HCT116 (cell line): ENCODE measurements at regions not wholly inside any gene's neighbourhood (a gene's known extent, or its start where the extent isn't known, plus 50 kb on each side); places are given as distances from the start of the nearest gene placed in this dataset.

ENCODE experiments used
- ATAC-seq: fragments of 200-7000 bp; cut with Tn5 transposase; 2 replicates; pipeline ENCODE4 v1.9.1; 2020; ENCODE audit warnings: mild to moderate bottlenecking, moderate library complexity
- BruUV-seq: library from RNA; stranded (reverse); fragments of 400-500 nt; replicated peaks from 2 replicates; lab custom pipeline; 2021; lab: Mats Ljungman, UMichigan
- CTCF ChIA-PET: fragments of 300-600 bp; sonication (Branson Sonifier 250); formaldehyde crosslinking; loops from one replicate; lab custom pipeline; 2021; ENCODE audit warnings: antibody characterized with exemption; lab: Charles Lee
- POLR2A ChIA-PET: fragments of 300-600, 350-600 bp; sonication (Branson Sonifier 250); formaldehyde crosslinking; loops from one replicate; lab custom pipeline; 2021; ENCODE audit warnings: antibody characterized with exemption; lab: Charles Lee
- RAD21 ChIA-PET, 2 experiments: fragments of 300-600 bp; sonication (Branson Sonifier 250); formaldehyde crosslinking; loops; one replicate each; lab custom pipeline; 2023; ENCODE audit warnings: low total read pairs in 2 of 2; ENCODE audit not compliant: uncharacterized antibody in 2 of 2, unreplicated experiment in 2 of 2, low non-redundant PET in 1 of 2; lab: Charles Lee
- DNase-seq: peaks from one replicate; pipeline ENCODE4 v3.0.0-alpha.2; 2010; ENCODE audit warnings: low read depth, low spot score
- H2AFZ ChIP-seq: fragments of 200-600 bp; shearing (Covaris generic), sonication (generic); 2 replicates; pipeline ENCODE4 v1.6.1; 2017; ENCODE audit warnings: low read depth, mixed run types, mixed read lengths, antibody characterized with exemption, low read length; ENCODE audit not compliant: poor library complexity, severe bottlenecking
- H3K27ac ChIP-seq: 2 replicates; pipeline ENCODE4 v1.5.1; 2012; ENCODE audit warnings: low read depth, low read length
- H3K27me3 ChIP-seq: fragments of 200-600 bp; sonication (generic); 2 replicates; pipeline ENCODE4 v1.6.1; 2016; ENCODE audit warnings: mixed run types, low read length, mixed read lengths; ENCODE audit not compliant: insufficient read depth
- H3K36me3 ChIP-seq, 2 experiments: fragments of 200-500 bp in 1 of 2; fragments of 200-600 bp in 1 of 2; sonication (Bioruptor generic) in 1 of 2; sonication (generic) in 1 of 2; 2 replicates each; pipeline versions ENCODE4 v1.5.1 to v1.6.1; 2014 to 2016; ENCODE audit warnings: low read length in 2 of 2, inconsistent platforms in 1 of 2, mixed read lengths in 1 of 2, mixed run types in 1 of 2; ENCODE audit not compliant: insufficient read depth in 2 of 2, control insufficient read depth in 1 of 2
- H3K4me1 ChIP-seq, 2 experiments: fragments of 200-600 bp in 1 of 2; sonication (generic) in 1 of 2; 2 replicates each; pipeline versions ENCODE4 v1.5.1 to v1.6.1; 2012 to 2017; ENCODE audit warnings: low read length in 2 of 2, inconsistent platforms in 1 of 2, mild to moderate bottlenecking in 1 of 2, mixed read lengths in 1 of 2, mixed run types in 1 of 2, moderate library complexity in 1 of 2; ENCODE audit not compliant: insufficient read depth in 2 of 2, control insufficient read depth in 1 of 2
- H3K4me2 ChIP-seq: fragments of 200-600 bp; sonication (generic); 2 replicates; pipeline ENCODE4 v1.6.1; 2017; ENCODE audit warnings: mixed run types, low read length, mixed read lengths
- H3K4me3 ChIP-seq, 2 experiments: fragments of 200-600 bp in 1 of 2; sonication (generic) in 1 of 2; replicated peaks in 1 of 2; 2 replicates each; pipeline ENCODE4 v1.5.1; 2011 to 2016; ENCODE audit warnings: low read length in 2 of 2, control low read depth in 1 of 2, low read depth in 1 of 2, mild to moderate bottlenecking in 1 of 2, mixed read lengths in 1 of 2, mixed run types in 1 of 2
- H3K79me2 ChIP-seq: fragments of 200-600 bp; sonication (generic); 2 replicates; pipeline ENCODE4 v1.6.1; 2017; ENCODE audit warnings: mild to moderate bottlenecking, mixed run types, low read length, moderate library complexity, mixed read lengths; ENCODE audit not compliant: insufficient read depth
- H3K9ac ChIP-seq: fragments of 200-600 bp; sonication (generic); 2 replicates; pipeline ENCODE4 v1.6.1; 2016; ENCODE audit warnings: low read length, mixed read lengths
- H3K9me2 ChIP-seq: fragments of 200-600 bp; sonication (generic), shearing (Covaris generic); 2 replicates; pipeline ENCODE4 v1.6.1; 2017; ENCODE audit warnings: mixed run types, mild to moderate bottlenecking, moderate library complexity; ENCODE audit not compliant: insufficient read depth
- H3K9me3 ChIP-seq, 2 experiments: fragments of 200-500 bp in 1 of 2; fragments of 200-600 bp in 1 of 2; sonication (Bioruptor generic) in 1 of 2; sonication (generic) in 1 of 2; 2 replicates each; pipeline ENCODE4 v1.6.1; 2014 to 2017; ENCODE audit warnings: low read length in 2 of 2, mixed read lengths in 2 of 2, inconsistent platforms in 1 of 2, low read depth in 1 of 2, mild to moderate bottlenecking in 1 of 2, mixed run types in 1 of 2, moderate library complexity in 1 of 2; ENCODE audit not compliant: control insufficient read depth in 1 of 2, insufficient read depth in 1 of 2
- H4K20me1 ChIP-seq: fragments of 200-600 bp; sonication (generic), shearing (Covaris generic); 2 replicates; pipeline ENCODE4 v1.6.1; 2017; ENCODE audit warnings: mixed run types, mild to moderate bottlenecking, moderate library complexity; ENCODE audit not compliant: insufficient read depth
- ATF3 ChIP-seq: IDR thresholded peaks from 2 replicates; pipeline ENCODE4 v1.6.1; 2012
- CEBPB ChIP-seq: IDR thresholded peaks from 2 replicates; pipeline ENCODE4 v1.6.1; 2012; ENCODE audit warnings: low read depth
- CTCF ChIP-seq, 3 experiments: fragments of 200-600 bp in 1 of 3; sonication (generic) in 1 of 3; IDR thresholded peaks in 2 of 3; conservative IDR thresholded peaks in 1 of 3; 2 replicates each; pipeline ENCODE4 v1.5.1; 2012 to 2017; ENCODE audit warnings: low read depth in 2 of 3, low read length in 2 of 3, antibody characterized with exemption in 1 of 3, borderline replicate concordance in 1 of 3, control low read depth in 1 of 3, mild to moderate bottlenecking in 1 of 3, mixed read lengths in 1 of 3, mixed run types in 1 of 3, moderate library complexity in 1 of 3; ENCODE audit not compliant: insufficient read depth in 1 of 3
- EGR1 ChIP-seq: IDR thresholded peaks from 2 replicates; pipeline ENCODE4 v1.6.1; 2012; ENCODE audit warnings: low read depth
- ELF1 ChIP-seq: IDR thresholded peaks from 2 replicates; pipeline ENCODE4 v1.6.1; 2012; ENCODE audit warnings: low read depth, borderline replicate concordance
- EZH2 ChIP-seq: fragments of 200-600 bp; sonication (generic); IDR thresholded peaks from 2 replicates; pipeline ENCODE4 v1.6.1; 2017; ENCODE audit warnings: antibody characterized with exemption, mixed run types
- EZH2phosphoT487 ChIP-seq: fragments of 200-600 bp; IDR thresholded peaks from 2 replicates; pipeline ENCODE4 v1.6.1; 2018; ENCODE audit warnings: antibody characterized with exemption, borderline replicate concordance
- FOSL1 ChIP-seq: IDR thresholded peaks from 2 replicates; pipeline ENCODE4 v1.6.1; 2012; ENCODE audit warnings: low read depth
- POLR2A ChIP-seq: IDR thresholded peaks from 2 replicates; pipeline ENCODE4 v1.7.0; 2011; ENCODE audit warnings: borderline replicate concordance; ENCODE audit not compliant: insufficient read depth, insufficient read length; ENCODE audit errors: extremely low read depth
- RAD21 ChIP-seq: IDR thresholded peaks from 2 replicates; pipeline ENCODE4 v1.6.1; 2012; ENCODE audit warnings: low read depth, mild to moderate bottlenecking
- SIN3A ChIP-seq: IDR thresholded peaks from 2 replicates; pipeline ENCODE4 v1.6.1; 2012; ENCODE audit warnings: low read depth
- SP1 ChIP-seq: IDR thresholded peaks from 2 replicates; pipeline ENCODE4 v1.6.1; 2012; ENCODE audit warnings: low read depth
- TCF7L2 ChIP-seq: IDR thresholded peaks from 2 replicates; pipeline ENCODE4 v1.7.0; 2011; ENCODE audit warnings: borderline replicate concordance, inconsistent platforms; ENCODE audit not compliant: insufficient read depth, insufficient read length; ENCODE audit errors: extremely low read depth
- YY1 ChIP-seq: IDR thresholded peaks from 2 replicates; pipeline ENCODE4 v1.6.1; 2011; ENCODE audit warnings: low read length, low read depth, moderate library complexity, mild to moderate bottlenecking; ENCODE audit not compliant: insufficient replicate concordance; ENCODE audit errors: extremely low read depth
- ZBTB33 ChIP-seq: IDR thresholded peaks from 2 replicates; pipeline ENCODE4 v1.6.1; 2011; ENCODE audit warnings: mild to moderate bottlenecking, low read length, moderate library complexity; ENCODE audit not compliant: insufficient replicate concordance; ENCODE audit errors: extremely low read depth
- ZFX ChIP-seq: fragments of 450-650 bp; IDR thresholded peaks from 2 replicates; pipeline ENCODE4 v1.6.1; 2017
- intact Hi-C: fragments of 100-400 bp; cut with micrococcal nuclease; formaldehyde crosslinking; loops from 2 replicates; pipeline ENCODE4 v1.10.0; 2022
- TF ChIP-seq, protein P1 (sequence below): IDR thresholded peaks from 2 replicates; pipeline ENCODE4 v1.6.1; 2012; ENCODE audit warnings: low read depth

DNA sequence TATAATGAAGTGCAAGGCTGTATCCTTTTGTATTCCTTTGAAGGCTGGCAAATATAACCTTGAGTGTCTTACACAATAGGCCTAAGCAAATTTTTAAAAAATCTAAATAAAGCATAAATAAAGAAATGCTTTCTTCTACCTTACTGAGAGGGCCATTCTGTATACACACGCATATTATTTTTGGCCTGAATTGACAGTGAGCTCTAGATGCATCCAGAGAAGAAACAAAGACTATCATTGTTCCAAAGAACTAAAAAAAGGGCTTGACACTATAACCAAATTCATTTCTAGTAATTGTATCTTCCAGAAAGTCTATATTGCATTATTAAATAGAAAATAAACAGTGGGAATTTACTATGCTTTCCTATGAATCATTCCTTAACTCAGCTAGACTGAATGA, 100.2 kb downstream of the MAGEB17 start (continued):
- TF ChIP-seq CTCF (IDR thresholded peaks at IDR 0.05 in 2 of 3, conservative IDR thresholded peaks at IDR 0.05 in 1 of 3; ENCODE audit: borderline replicate concordance in 1 of 3, insufficient read depth in 1 of 3, low read depth in 2 of 3, low read length in 2 of 3) (no peak), ZBTB33 (no peak), FOSL1 (no peak), EZH2phosphoT487 (no peak), POLR2A (no peak), YY1 (no peak)

- no peak for DNase-seq
- POLR2A ChIA-PET: no interaction called here
- CTCF ChIA-PET: no interaction called here
- TF ChIP-seq EGR1 (no peak), SP1 (no peak), SIN3A (no peak), EZH2phosphoT487 (no peak), RAD21 (no peak), ZFX (no peak), EZH2 (no peak), FOSL1 (no peak), ELF1 (no peak), TCF7L2 (no peak), ATF3 (no peak), CEBPB (no peak), YY1 (no peak)
- TF ChIP-seq, protein P1, sequence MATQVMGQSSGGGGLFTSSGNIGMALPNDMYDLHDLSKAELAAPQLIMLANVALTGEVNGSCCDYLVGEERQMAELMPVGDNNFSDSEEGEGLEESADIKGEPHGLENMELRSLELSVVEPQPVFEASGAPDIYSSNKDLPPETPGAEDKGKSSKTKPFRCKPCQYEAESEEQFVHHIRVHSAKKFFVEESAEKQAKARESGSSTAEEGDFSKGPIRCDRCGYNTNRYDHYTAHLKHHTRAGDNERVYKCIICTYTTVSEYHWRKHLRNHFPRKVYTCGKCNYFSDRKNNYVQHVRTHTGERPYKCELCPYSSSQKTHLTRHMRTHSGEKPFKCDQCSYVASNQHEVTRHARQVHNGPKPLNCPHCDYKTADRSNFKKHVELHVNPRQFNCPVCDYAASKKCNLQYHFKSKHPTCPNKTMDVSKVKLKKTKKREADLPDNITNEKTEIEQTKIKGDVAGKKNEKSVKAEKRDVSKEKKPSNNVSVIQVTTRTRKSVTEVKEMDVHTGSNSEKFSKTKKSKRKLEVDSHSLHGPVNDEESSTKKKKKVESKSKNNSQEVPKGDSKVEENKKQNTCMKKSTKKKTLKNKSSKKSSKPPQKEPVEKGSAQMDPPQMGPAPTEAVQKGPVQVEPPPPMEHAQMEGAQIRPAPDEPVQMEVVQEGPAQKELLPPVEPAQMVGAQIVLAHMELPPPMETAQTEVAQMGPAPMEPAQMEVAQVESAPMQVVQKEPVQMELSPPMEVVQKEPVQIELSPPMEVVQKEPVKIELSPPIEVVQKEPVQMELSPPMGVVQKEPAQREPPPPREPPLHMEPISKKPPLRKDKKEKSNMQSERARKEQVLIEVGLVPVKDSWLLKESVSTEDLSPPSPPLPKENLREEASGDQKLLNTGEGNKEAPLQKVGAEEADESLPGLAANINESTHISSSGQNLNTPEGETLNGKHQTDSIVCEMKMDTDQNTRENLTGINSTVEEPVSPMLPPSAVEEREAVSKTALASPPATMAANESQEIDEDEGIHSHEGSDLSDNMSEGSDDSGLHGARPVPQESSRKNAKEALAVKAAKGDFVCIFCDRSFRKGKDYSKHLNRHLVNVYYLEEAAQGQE: no peak
Measured at GRCh38 chrX:16268206-16268605, 100.9 kb downstream of the MAGEB17 start.

More at GRCh38 chrX:16268206-16268605, 100.9 kb downstream of the MAGEB17 start:
- no peak for ATAC-seq
- intact Hi-C loops: no loop called here
- Histone ChIP-seq H2AFZ (no peak overlapping the region), H3K9me2 (no peaks in the 10 kb centered on the region), H3K27ac (no peak overlapping the region), H3K4me1 (no peaks in the 10 kb centered on the region), H3K9ac (no peak overlapping the region), H3K79me2 (no peaks in the 10 kb centered on the region), H3K4me2 (no peak overlapping the region), H4K20me1 (no peaks in the 10 kb centered on the region), H3K9me3 (no peaks in the 10 kb centered on the region), H3K27me3 (no peaks in the 10 kb centered on the region), H3K4me3 (no peak overlapping the region), H3K36me3 (no peaks in the 10 kb centered on the region)
- RAD21 ChIA-PET: no interaction called here
- no TSS peak for BruUV-seq
